GM23248 (cell line): ENCODE measurements at regions not wholly inside any gene's neighbourhood (a gene's known extent, or its start where the extent isn't known, plus 50 kb on each side); places are given as distances from the start of the nearest gene placed in this dataset.
A peak's percentile ranks its signal among the peaks of the same experiment; 100 is the strongest.

Experiments used
- DNase-seq: peaks from one replicate; pipeline ENCODE4 v3.0.0-alpha.2; 2015
- H2AFZ ChIP-seq: fragments of 200-600 bp; sonication (generic); 2 replicates; pipeline ENCODE4 v1.6.1; 2016; ENCODE audit warnings: antibody characterized with exemption
- H3F3A ChIP-seq: fragments of 200-600 bp; sonication (generic); 2 replicates; pipeline ENCODE4 v1.6.1; 2016; ENCODE audit warnings: mild to moderate bottlenecking, antibody characterized with exemption, mixed run types; ENCODE audit not compliant: insufficient read depth
- H3K27ac ChIP-seq: fragments of 200-600 bp; sonication (generic); 2 replicates; pipeline ENCODE4 v1.5.1; 2016; ENCODE audit warnings: mild to moderate bottlenecking
- H3K27me3 ChIP-seq: fragments of 200-600 bp; sonication (generic); replicated peaks from 2 replicates; pipeline ENCODE4 v1.6.1; 2016; ENCODE audit warnings: mild to moderate bottlenecking; ENCODE audit not compliant: insufficient read depth
- H3K36me3 ChIP-seq: fragments of 200-600 bp; sonication (generic); 2 replicates; pipeline ENCODE4 v1.6.1; 2016; ENCODE audit warnings: low read depth, mild to moderate bottlenecking
- H3K4me1 ChIP-seq: fragments of 200-600 bp; sonication (generic); 2 replicates; pipeline ENCODE4 v1.6.1; 2016; ENCODE audit warnings: mild to moderate bottlenecking; ENCODE audit not compliant: insufficient read depth
- H3K4me2 ChIP-seq: fragments of 200-600 bp; sonication (generic); one replicate; pipeline ENCODE4 v1.6.1; 2016; ENCODE audit warnings: mild to moderate bottlenecking; ENCODE audit not compliant: unreplicated experiment
- H3K4me3 ChIP-seq: fragments of 200-600 bp; sonication (generic); 2 replicates; pipeline ENCODE4 v1.5.1; 2016; ENCODE audit warnings: mild to moderate bottlenecking
- H3K79me2 ChIP-seq: fragments of 200-600 bp; sonication (generic); 2 replicates; pipeline ENCODE4 v1.6.1; 2016; ENCODE audit warnings: mild to moderate bottlenecking; ENCODE audit not compliant: insufficient read depth
- H3K9ac ChIP-seq: fragments of 200-600 bp; sonication (generic); 2 replicates; pipeline ENCODE4 v1.6.1; 2016; ENCODE audit warnings: mild to moderate bottlenecking
- H3K9me2 ChIP-seq: fragments of 200-600 bp; sonication (generic); 2 replicates; pipeline ENCODE4 v1.6.1; 2016; ENCODE audit warnings: mixed run types, mild to moderate bottlenecking, moderate library complexity; ENCODE audit not compliant: insufficient read depth
- H3K9me3 ChIP-seq: fragments of 200-600 bp; sonication (generic); one replicate; pipeline ENCODE4 v1.6.1; 2017; ENCODE audit warnings: low read depth
- H4K20me1 ChIP-seq: fragments of 200-600 bp; sonication (generic); 2 replicates; pipeline ENCODE4 v1.6.0; 2016; ENCODE audit not compliant: insufficient read depth
- EZH2 ChIP-seq: fragments of 200-600 bp; sonication (generic); IDR thresholded peaks from 2 replicates; pipeline ENCODE4 v1.6.1; 2018; ENCODE audit warnings: antibody characterized with exemption, mild to moderate bottlenecking; ENCODE audit not compliant: insufficient read depth, poor library complexity, severe bottlenecking
- EZH2phosphoT487 ChIP-seq: fragments of 200-600 bp; sonication (generic); IDR thresholded peaks from 2 replicates; pipeline ENCODE4 v1.6.1; 2018; ENCODE audit warnings: antibody characterized with exemption, moderate library complexity, mild to moderate bottlenecking, low read depth; ENCODE audit not compliant: insufficient read depth
- WGBS, 2 experiments: methylation state at CpG; one replicate each; pipeline ENCODE4 v1.1.6; 2015 to 2017; ENCODE audit warnings: low lambda C conversion rate in 2 of 2, low coverage in 1 of 2; ENCODE audit errors: missing lambda C conversion rate in 2 of 2; 5-methylcytosine and 5-hydroxymethylcytosine counted together
- in situ Hi-C: fragments of 300-500 bp; cut with MboI; formaldehyde crosslinking; loops from 2 replicates; pipeline ENCODE4 v1.15.0; 2020

DNA sequence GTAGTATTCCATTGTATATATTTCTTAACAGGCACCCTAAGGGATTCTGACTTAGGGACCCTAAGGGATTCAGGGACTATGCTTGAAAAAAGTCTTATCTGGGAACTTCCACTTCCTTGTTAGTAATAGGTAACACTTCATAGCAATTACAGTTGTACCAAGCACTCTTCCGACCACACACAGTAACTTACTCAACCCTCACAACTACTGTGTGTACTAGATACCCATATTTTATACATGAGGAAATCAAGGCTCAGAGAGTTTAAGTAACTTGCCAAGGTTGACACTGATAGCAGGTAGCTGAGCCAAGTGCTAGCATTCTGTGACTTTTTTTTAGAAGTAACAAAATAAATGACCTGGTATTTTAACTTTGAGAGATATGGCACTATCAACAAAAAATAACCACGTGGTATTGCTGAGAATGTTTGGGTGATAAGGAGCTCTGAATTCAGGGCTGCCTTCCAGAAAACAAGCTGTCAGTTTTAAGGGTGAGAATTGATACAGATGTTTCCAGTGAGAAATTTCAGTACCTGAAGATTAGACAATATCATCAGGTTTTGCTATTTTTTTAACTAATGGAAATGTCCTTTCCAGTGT lies 210.3 kb upstream of the SUCLG2 start:
- no peak overlapping the region for H3K4me3 ChIP-seq
- H3K9me3 ChIP-seq = no peaks in the 10 kb centered on the region
- TF ChIP-seq EZH2phosphoT487 = no peak
- TF ChIP-seq EZH2 = no peak
- no peak overlapping the region for H3K9ac ChIP-seq
- H3F3A ChIP-seq = no peaks in the 10 kb centered on the region
- no peak overlapping the region for H3K27ac ChIP-seq
- H3K9me2 ChIP-seq = no peaks in the 10 kb centered on the region
- no peak overlapping the region for H2AFZ ChIP-seq
- no peaks in the 10 kb centered on the region for H3K4me1 ChIP-seq
- H3K4me2 ChIP-seq = no peak overlapping the region
- no peaks in the 10 kb centered on the region for H3K79me2 ChIP-seq
- no peaks in the 10 kb centered on the region for H3K36me3 ChIP-seq
- no peaks in the 10 kb centered on the region for H4K20me1 ChIP-seq
- no peaks in the 10 kb centered on the region for H3K27me3 ChIP-seq
- WGBS, 2 experiments = 11 to 12% methylated on average over 2 of the region's 2 CpGs
- DNase-seq = no peak
- in situ Hi-C loops = no loop called here

- peak; percentile 3 for DNase-seq
- no peaks in the 10 kb centered on the region for H3K36me3 ChIP-seq
- no peaks in the 10 kb centered on the region for H4K20me1 ChIP-seq
- WGBS, 2 experiments = 54 to 60% methylated on average over 4 of the region's 4 CpGs
- H3K27ac ChIP-seq = no peak overlapping the region
- no peak overlapping the region for H2AFZ ChIP-seq
- no peak overlapping the region for H3K9ac ChIP-seq
- no peak for TF ChIP-seq EZH2phosphoT487
- no peak for TF ChIP-seq EZH2
- no peak overlapping the region for H3K4me3 ChIP-seq
- H3K4me2 ChIP-seq = no peak overlapping the region
- H3K9me3 ChIP-seq = no peaks in the 10 kb centered on the region
- no peaks in the 10 kb centered on the region for H3K79me2 ChIP-seq
- no peaks in the 10 kb centered on the region for H3K9me2 ChIP-seq
- no peaks in the 10 kb centered on the region for H3K4me1 ChIP-seq
- in situ Hi-C loops = no loop called here
- H3K27me3 ChIP-seq = no peaks in the 10 kb centered on the region
- H3F3A ChIP-seq = no peaks in the 10 kb centered on the region
These were observed 209.5 kb upstream of the SUCLG2 start for GRCh38 chr3:67863869-67864268.

- DNase-seq = no peak
- in situ Hi-C loops = no loop called here
- Histone ChIP-seq H3K9me3 (no peaks in the 10 kb centered on the region), H3K9me2 (no peaks in the 10 kb centered on the region), H3K27me3 (no peaks in the 10 kb centered on the region), H3K9ac (no peak overlapping the region), H3K4me1 (no peaks in the 10 kb centered on the region), H4K20me1 (no peaks in the 10 kb centered on the region), H3K36me3 (no peaks in the 10 kb centered on the region), H3K4me3 (no peak overlapping the region), H3K79me2 (no peaks in the 10 kb centered on the region), H2AFZ (no peak overlapping the region), H3K4me2 (no peak overlapping the region), H3K27ac (no peak overlapping the region), H3F3A (no peaks in the 10 kb centered on the region)
- no peak for TF ChIP-seq EZH2phosphoT487
- no peak for TF ChIP-seq EZH2
- WGBS, 2 experiments = 22 to 34% methylated on average over 3 of the region's 3 CpGs
These were observed 206.0 kb upstream of the SUCLG2 start for GRCh38 chr3:67860429-67860828.

- in situ Hi-C loops = no loop called here
- TF ChIP-seq EZH2 = no peak
- no peak for TF ChIP-seq EZH2phosphoT487
- no peaks in the 10 kb centered on the region for H3K27me3 ChIP-seq
- no peaks in the 10 kb centered on the region for H4K20me1 ChIP-seq
- H2AFZ ChIP-seq = no peak overlapping the region
- DNase-seq = no peak
- no peak overlapping the region for H3K9ac ChIP-seq
- no peaks in the 10 kb centered on the region for H3K9me3 ChIP-seq
- no peak overlapping the region for H3K4me3 ChIP-seq
- H3K79me2 ChIP-seq = no peaks in the 10 kb centered on the region
- H3K36me3 ChIP-seq = no peaks in the 10 kb centered on the region
- H3K9me2 ChIP-seq = no peaks in the 10 kb centered on the region
- H3K4me2 ChIP-seq = no peak overlapping the region
- H3K27ac ChIP-seq = no peak overlapping the region
- H3K4me1 ChIP-seq = no peaks in the 10 kb centered on the region
- no peaks in the 10 kb centered on the region for H3F3A ChIP-seq
These were observed 204.1 kb upstream of the SUCLG2 start for GRCh38 chr3:67858492-67858891.

DNA sequence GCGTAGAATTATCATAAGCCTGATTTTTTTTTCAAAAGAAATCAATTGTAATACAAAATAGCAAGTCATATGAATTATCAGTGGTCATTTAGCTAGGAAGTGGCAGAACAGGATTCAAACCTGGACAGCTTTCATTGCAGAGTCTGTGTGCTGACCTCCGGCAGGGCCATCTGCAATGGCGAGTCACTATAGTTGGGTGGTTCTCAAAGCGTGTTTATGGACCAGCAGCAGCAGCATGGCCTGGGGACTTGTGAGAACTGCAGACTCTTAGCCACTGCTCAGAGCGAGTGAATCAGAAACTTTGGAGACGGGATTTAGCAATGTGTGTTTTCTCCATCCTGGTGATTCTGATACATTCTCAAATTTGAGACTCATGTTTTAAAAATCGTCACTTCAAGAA lies 202.3 kb upstream of the SUCLG2 start:
- in situ Hi-C loops = no loop called here
- no peaks in the 10 kb centered on the region for H4K20me1 ChIP-seq
- H3K4me1 ChIP-seq = no peaks in the 10 kb centered on the region
- H3K27ac ChIP-seq = no peak overlapping the region
- H3F3A ChIP-seq = no peaks in the 10 kb centered on the region
- no peaks in the 10 kb centered on the region for H3K79me2 ChIP-seq
- no peak overlapping the region for H2AFZ ChIP-seq
- no peak overlapping the region for H3K4me2 ChIP-seq
- H3K27me3 ChIP-seq = no peaks in the 10 kb centered on the region
- H3K9me3 ChIP-seq = no peaks in the 10 kb centered on the region
- no peak for DNase-seq
- WGBS, 2 experiments = 52 to 54% methylated on average over 7 of the region's 7 CpGs
- H3K9me2 ChIP-seq = no peaks in the 10 kb centered on the region
- no peak for TF ChIP-seq EZH2
- H3K4me3 ChIP-seq = no peak overlapping the region
- no peak overlapping the region for H3K9ac ChIP-seq
- no peaks in the 10 kb centered on the region for H3K36me3 ChIP-seq
